Stomach (tissue), 4 donors: ENCODE measurements at regions not wholly inside any gene's neighbourhood (a gene's known extent, or its start where the extent isn't known, plus 50 kb on each side); places are given as distances from the start of the nearest gene placed in this dataset.

Source experiments
- CTCF ChIP-seq, 7 experiments: fragments of 450-650 bp in 4 of 7; fragments of 200-600 bp in 3 of 7; sonication (generic) in 3 of 7; IDR thresholded peaks; one replicate each; pipeline ENCODE4 v1.5.1; 2016 to 2019; ENCODE audit warnings: antibody characterized with exemption in 7 of 7, control low read depth in 2 of 7, mild to moderate bottlenecking in 1 of 7
- EP300 ChIP-seq: sonication (generic); formaldehyde crosslinking; IDR thresholded peaks from one replicate; pipeline ENCODE4 v1.6.1; 2017; ENCODE audit warnings: antibody characterized with exemption
- POLR2A ChIP-seq, 4 donors: fragments of 450-650 bp; IDR thresholded peaks; one replicate each; pipeline ENCODE4 v1.6.1; 2016; ENCODE audit warnings: antibody characterized with exemption in 4 of 4, control low read depth in 2 of 4, mild to moderate bottlenecking in 1 of 4, moderate library complexity in 1 of 4
- POLR2AphosphoS5 ChIP-seq, 3 donors: sonication (generic); formaldehyde crosslinking; IDR thresholded peaks; one replicate each; pipeline ENCODE4 v1.6.1; 2016; ENCODE audit warnings: antibody characterized with exemption in 3 of 3

- no peak for TF ChIP-seq CTCF (IDR thresholded peaks at IDR 0.05)
- TF ChIP-seq POLR2AphosphoS5 (IDR thresholded peaks at IDR 0.05) = no peak
- TF ChIP-seq EP300 = no peak
- no peak for TF ChIP-seq POLR2A (IDR thresholded peaks at IDR 0.05)
Measured at GRCh38 chr6:115495184-115495583, 565.5 kb downstream of the FRK start.
